ENCODE measurements at regions not wholly inside any gene's neighbourhood (a gene's known extent, or its start where the extent isn't known, plus 50 kb on each side); places are given as distances from the start of the nearest gene placed in this dataset.

DNA sequence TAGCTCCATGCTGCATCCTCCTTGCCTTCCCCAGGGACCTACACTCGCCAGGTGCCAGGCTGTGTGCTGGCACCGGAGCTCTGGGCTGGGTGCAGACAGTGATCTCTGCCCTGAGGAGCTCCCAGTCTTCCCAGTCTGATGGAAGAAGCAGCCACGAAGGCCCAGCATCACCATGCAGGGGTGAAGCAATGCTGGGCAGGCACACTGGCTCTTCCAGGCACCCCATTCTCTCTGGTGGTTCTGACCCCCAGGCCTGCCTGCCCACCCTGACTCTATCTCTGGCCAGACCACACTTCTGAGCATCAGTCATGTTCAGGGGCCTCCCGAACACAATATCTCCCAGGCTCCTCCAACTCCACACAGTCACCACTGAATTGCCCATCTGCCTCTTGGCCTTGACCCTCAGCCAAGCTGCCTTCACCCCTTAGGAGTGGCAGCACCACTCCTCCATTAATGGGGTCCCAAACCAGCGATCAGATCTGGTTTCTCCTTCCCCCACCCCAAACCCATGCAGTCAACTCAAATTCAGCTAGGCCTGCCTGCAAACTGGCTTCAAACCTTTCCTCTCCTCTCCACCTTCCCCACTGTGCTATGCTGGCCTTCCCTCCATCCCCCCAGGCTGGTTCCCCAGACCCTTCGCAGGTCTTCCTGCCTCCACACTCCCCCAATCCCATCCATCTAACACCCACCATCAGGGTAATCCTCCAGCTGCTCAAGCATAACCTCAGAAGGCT, 102.7 kb upstream of the MVB12B start:
- H3K4me1 ChIP-seq (ENCODE audit: insufficient read depth) = no peaks in the 10 kb centered on the region
- H3K27me3 ChIP-seq (ENCODE audit: insufficient read depth) = peaks cover 14% of the 10 kb centered on the region; the same call in 1 of the 2 replicates
- DNase-seq (ENCODE audit: low spot score) (no peak), ATAC-seq (no peak)
- no peak overlapping the region for H3K4me2 ChIP-seq
- TF ChIP-seq EZH2 (IDR thresholded peaks at IDR 0.05; ENCODE audit: low read depth, unreplicated experiment) (no peak), JUNB (IDR thresholded peaks at IDR 0.05; ENCODE audit: unreplicated experiment) (no peak), POLR2AphosphoS5 (IDR thresholded peaks at IDR 0.05; ENCODE audit: low read depth) (no peak), ZNF331 (CRISPR knock-in tag; IDR thresholded peaks at IDR 0.05; ENCODE audit: low read depth) (no peak), CREB1 (CRISPR knock-in tag; IDR thresholded peaks at IDR 0.05; ENCODE audit: low read depth) (no peak), EZH2phosphoT487 (IDR thresholded peaks at IDR 0.05; ENCODE audit: unreplicated experiment) (no peak), CTCF (conservative IDR thresholded peaks at IDR 0.05; ENCODE audit: low read depth in 2 of 2) (no peak), STAT1 (IDR thresholded peaks at IDR 0.05; ENCODE audit: unreplicated experiment) (no peak), NANOG (IDR thresholded peaks at IDR 0.05; ENCODE audit: borderline replicate concordance) (no peak), ZNF114 (CRISPR knock-in tag; IDR thresholded peaks at IDR 0.05) (no peak), ZNF462 (CRISPR knock-in tag; IDR thresholded peaks at IDR 0.05) (no peak)
- TF ChIP-seq, protein P1, sequence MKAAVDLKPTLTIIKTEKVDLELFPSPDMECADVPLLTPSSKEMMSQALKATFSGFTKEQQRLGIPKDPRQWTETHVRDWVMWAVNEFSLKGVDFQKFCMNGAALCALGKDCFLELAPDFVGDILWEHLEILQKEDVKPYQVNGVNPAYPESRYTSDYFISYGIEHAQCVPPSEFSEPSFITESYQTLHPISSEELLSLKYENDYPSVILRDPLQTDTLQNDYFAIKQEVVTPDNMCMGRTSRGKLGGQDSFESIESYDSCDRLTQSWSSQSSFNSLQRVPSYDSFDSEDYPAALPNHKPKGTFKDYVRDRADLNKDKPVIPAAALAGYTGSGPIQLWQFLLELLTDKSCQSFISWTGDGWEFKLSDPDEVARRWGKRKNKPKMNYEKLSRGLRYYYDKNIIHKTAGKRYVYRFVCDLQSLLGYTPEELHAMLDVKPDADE (IDR thresholded peaks at IDR 0.05) = no peak
- TF ChIP-seq, protein P2, sequence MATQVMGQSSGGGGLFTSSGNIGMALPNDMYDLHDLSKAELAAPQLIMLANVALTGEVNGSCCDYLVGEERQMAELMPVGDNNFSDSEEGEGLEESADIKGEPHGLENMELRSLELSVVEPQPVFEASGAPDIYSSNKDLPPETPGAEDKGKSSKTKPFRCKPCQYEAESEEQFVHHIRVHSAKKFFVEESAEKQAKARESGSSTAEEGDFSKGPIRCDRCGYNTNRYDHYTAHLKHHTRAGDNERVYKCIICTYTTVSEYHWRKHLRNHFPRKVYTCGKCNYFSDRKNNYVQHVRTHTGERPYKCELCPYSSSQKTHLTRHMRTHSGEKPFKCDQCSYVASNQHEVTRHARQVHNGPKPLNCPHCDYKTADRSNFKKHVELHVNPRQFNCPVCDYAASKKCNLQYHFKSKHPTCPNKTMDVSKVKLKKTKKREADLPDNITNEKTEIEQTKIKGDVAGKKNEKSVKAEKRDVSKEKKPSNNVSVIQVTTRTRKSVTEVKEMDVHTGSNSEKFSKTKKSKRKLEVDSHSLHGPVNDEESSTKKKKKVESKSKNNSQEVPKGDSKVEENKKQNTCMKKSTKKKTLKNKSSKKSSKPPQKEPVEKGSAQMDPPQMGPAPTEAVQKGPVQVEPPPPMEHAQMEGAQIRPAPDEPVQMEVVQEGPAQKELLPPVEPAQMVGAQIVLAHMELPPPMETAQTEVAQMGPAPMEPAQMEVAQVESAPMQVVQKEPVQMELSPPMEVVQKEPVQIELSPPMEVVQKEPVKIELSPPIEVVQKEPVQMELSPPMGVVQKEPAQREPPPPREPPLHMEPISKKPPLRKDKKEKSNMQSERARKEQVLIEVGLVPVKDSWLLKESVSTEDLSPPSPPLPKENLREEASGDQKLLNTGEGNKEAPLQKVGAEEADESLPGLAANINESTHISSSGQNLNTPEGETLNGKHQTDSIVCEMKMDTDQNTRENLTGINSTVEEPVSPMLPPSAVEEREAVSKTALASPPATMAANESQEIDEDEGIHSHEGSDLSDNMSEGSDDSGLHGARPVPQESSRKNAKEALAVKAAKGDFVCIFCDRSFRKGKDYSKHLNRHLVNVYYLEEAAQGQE (IDR thresholded peaks at IDR 0.05; ENCODE audit: unreplicated experiment) = no peak
- H3K79me2 ChIP-seq (replicated peaks; ENCODE audit: insufficient read depth) = no peaks in the 10 kb centered on the region
- H3K4me3 ChIP-seq = no peak overlapping the region
- H3K4me1 Mint-ChIP-seq = peaks cover 2% of the 10 kb centered on the region; the same call in 1 of the 3 replicates
- no peak overlapping the region for H3K4me3 Mint-ChIP-seq
- peaks cover 9% of the 10 kb centered on the region; the same call in 2 of the 3 replicates for H3K9me3 Mint-ChIP-seq
- no peaks in the 10 kb centered on the region for H4K20me1 ChIP-seq (replicated peaks; ENCODE audit: insufficient read depth)
- H3K9me2 ChIP-seq (ENCODE audit: insufficient read depth) = no peaks in the 10 kb centered on the region
- no peak overlapping the region for H3K27ac Mint-ChIP-seq
- H3K36me3 Mint-ChIP-seq (ENCODE audit: low read depth) = no peaks in the 10 kb centered on the region; the same call in 2 of the 3 replicates
- H2AFZ ChIP-seq = no peak overlapping the region
- peaks cover 12% of the 10 kb centered on the region for H3K27me3 Mint-ChIP-seq (ENCODE audit: insufficient read depth, low read depth, poor library complexity)
- no peaks in the 10 kb centered on the region for H3K36me3 ChIP-seq (ENCODE audit: insufficient read depth)
- H3K27ac ChIP-seq (ENCODE audit: low read depth) = no peak overlapping the region
- H3F3A ChIP-seq (replicated peaks; ENCODE audit: low read depth) = no peaks in the 10 kb centered on the region

All from GM23338 (cell line).